ENCODE measurements at regions not wholly inside any gene's neighbourhood (a gene's known extent, or its start where the extent isn't known, plus 50 kb on each side); places are given as distances from the start of the nearest gene placed in this dataset.

GRCh38 chr1:192439373-192440025 is 122.7 kb downstream of the RGS21 start:
- WGBS, 2 donors: 71 to 72% methylated on average over 6 of the region's 6 CpGs
- no peak overlapping the region for H3K27ac ChIP-seq
- no peak for ATAC-seq (ENCODE audit: low FRiP score in 2 of 2)

GRCh38 chr1:192441492-192441891 is 124.7 kb downstream of the RGS21 start:
- Histone ChIP-seq H3K4me3 (no peak overlapping the region), H3K4me1 (peaks cover 0 to 4% (median 0%) of the 10 kb centered on the region in 4 donors), H3K9me3 (no peaks in the 10 kb centered on the region), H3K27me3 (no peaks in the 10 kb centered on the region), H3K36me3 (no peaks in the 10 kb centered on the region), H3K27ac (no peak overlapping the region)
- no peak for DNase-seq
- ATAC-seq (ENCODE audit: low FRiP score in 2 of 2): no peak
- no peak for TF ChIP-seq POLR2AphosphoS5 (IDR thresholded peaks at IDR 0.05)
- no peak for TF ChIP-seq CTCF (IDR thresholded peaks at IDR 0.05)
- no peak for TF ChIP-seq POLR2A (IDR thresholded peaks at IDR 0.05)
- TF ChIP-seq EP300 (IDR thresholded peaks at IDR 0.05): no peak
- WGBS, 2 donors: 69 to 72% methylated on average over 3 of the region's 3 CpGs

More at GRCh38 chr1:192439373-192440025, 122.7 kb downstream of the RGS21 start:
- no peaks in the 10 kb centered on the region for H3K27me3 ChIP-seq
- H3K4me1 ChIP-seq: no peaks in the 10 kb centered on the region
- TF ChIP-seq EP300 (IDR thresholded peaks at IDR 0.05) (no peak), POLR2A (IDR thresholded peaks at IDR 0.05) (no peak), POLR2AphosphoS5 (IDR thresholded peaks at IDR 0.05) (no peak), CTCF (IDR thresholded peaks at IDR 0.05) (no peak)
- no peak for DNase-seq
- no peak overlapping the region for H3K4me3 ChIP-seq
- no peaks in the 10 kb centered on the region for H3K9me3 ChIP-seq
- H3K36me3 ChIP-seq: no peaks in the 10 kb centered on the region

GRCh38 chr1:192442736-192443135 is 125.9 kb downstream of the RGS21 start:
- Histone ChIP-seq H3K9me3 (no peaks in the 10 kb centered on the region), H3K27me3 (no peaks in the 10 kb centered on the region), H3K27ac (no peak overlapping the region), H3K4me3 (no peak overlapping the region), H3K36me3 (no peaks in the 10 kb centered on the region), H3K4me1 (peaks cover 0 to 4% (median 0%) of the 10 kb centered on the region in 4 donors)
- WGBS, 2 donors: 50% methylated on average over 2 of the region's 2 CpGs
- DNase-seq: no peak
- ATAC-seq (ENCODE audit: low FRiP score in 2 of 2): no peak
- no peak for TF ChIP-seq EP300 (IDR thresholded peaks at IDR 0.05)
- no peak for TF ChIP-seq POLR2A (IDR thresholded peaks at IDR 0.05)
- TF ChIP-seq CTCF (IDR thresholded peaks at IDR 0.05): no peak

GRCh38 chr1:192443616-192444015 is 126.8 kb downstream of the RGS21 start:
- no peaks in the 10 kb centered on the region for H3K36me3 ChIP-seq
- no peaks in the 10 kb centered on the region for H3K27me3 ChIP-seq
- peaks cover 0 to 4% (median 0%) of the 10 kb centered on the region in 4 donors for H3K4me1 ChIP-seq
- H3K9me3 ChIP-seq: no peaks in the 10 kb centered on the region
- H3K4me3 ChIP-seq: no peak overlapping the region
- no peak for TF ChIP-seq POLR2A (IDR thresholded peaks at IDR 0.05)
- TF ChIP-seq EP300 (IDR thresholded peaks at IDR 0.05): no peak
- no peak for TF ChIP-seq POLR2AphosphoS5 (IDR thresholded peaks at IDR 0.05)
- no peak for TF ChIP-seq CTCF (IDR thresholded peaks at IDR 0.05)
- ATAC-seq (ENCODE audit: low FRiP score in 2 of 2): no peak
- H3K27ac ChIP-seq: no peak overlapping the region
- no peak for DNase-seq

- peak in 1 of 2 donors; percentile 29 for ATAC-seq (ENCODE audit: low FRiP score in 2 of 2)
- Histone ChIP-seq H3K4me1 (peaks cover 0 to 4% (median 0%) of the 10 kb centered on the region in 4 donors), H3K27me3 (no peaks in the 10 kb centered on the region), H3K27ac (no peak overlapping the region), H3K9me3 (no peaks in the 10 kb centered on the region), H3K4me3 (peak overlapping the region in 1 of 4 donors; percentile 7), H3K36me3 (no peaks in the 10 kb centered on the region)
- peak in 1 of 2 donors; percentile 25 for DNase-seq
- 55 to 64% methylated on average over 2 of the region's 2 CpGs for WGBS, 2 donors
- TF ChIP-seq CTCF (IDR thresholded peaks at IDR 0.05) (no peak), POLR2AphosphoS5 (IDR thresholded peaks at IDR 0.05) (no peak), EP300 (IDR thresholded peaks at IDR 0.05) (no peak), POLR2A (IDR thresholded peaks at IDR 0.05) (no peak)
Observed at GRCh38 chr1:192445241-192445640, 128.4 kb downstream of the RGS21 start.

All from upper lobe of left lung (tissue), 6 donors.